ENCODE measurements at regions not wholly inside any gene's neighbourhood (a gene's known extent, or its start where the extent isn't known, plus 50 kb on each side); places are given as distances from the start of the nearest gene placed in this dataset.

DNA sequence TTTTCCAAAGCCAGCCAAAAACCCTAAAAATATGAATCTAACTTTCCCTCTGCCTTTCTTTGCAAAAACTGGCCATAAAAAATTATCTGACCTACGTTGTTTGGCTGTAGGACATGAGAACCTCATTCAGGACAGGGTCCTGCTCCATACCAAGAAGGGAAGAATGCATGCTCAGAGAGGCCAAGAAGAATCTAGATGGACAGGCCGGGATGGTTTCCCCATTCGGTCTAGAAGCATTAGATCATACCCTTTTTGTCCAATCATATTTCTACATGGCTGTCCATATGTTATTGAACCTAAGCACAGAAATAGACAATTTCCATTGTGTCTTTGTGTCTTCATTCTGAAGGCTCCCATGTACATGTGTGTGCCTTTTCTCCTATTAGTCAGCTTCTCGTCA lies 2120.4 kb upstream of the PIK3C3 start:
- TF ChIP-seq, protein P1, sequence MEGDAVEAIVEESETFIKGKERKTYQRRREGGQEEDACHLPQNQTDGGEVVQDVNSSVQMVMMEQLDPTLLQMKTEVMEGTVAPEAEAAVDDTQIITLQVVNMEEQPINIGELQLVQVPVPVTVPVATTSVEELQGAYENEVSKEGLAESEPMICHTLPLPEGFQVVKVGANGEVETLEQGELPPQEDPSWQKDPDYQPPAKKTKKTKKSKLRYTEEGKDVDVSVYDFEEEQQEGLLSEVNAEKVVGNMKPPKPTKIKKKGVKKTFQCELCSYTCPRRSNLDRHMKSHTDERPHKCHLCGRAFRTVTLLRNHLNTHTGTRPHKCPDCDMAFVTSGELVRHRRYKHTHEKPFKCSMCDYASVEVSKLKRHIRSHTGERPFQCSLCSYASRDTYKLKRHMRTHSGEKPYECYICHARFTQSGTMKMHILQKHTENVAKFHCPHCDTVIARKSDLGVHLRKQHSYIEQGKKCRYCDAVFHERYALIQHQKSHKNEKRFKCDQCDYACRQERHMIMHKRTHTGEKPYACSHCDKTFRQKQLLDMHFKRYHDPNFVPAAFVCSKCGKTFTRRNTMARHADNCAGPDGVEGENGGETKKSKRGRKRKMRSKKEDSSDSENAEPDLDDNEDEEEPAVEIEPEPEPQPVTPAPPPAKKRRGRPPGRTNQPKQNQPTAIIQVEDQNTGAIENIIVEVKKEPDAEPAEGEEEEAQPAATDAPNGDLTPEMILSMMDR (IDR thresholded peaks at IDR 0.05): no peak
- no peak for TF ChIP-seq POLR2A (IDR thresholded peaks at IDR 0.05)

Data from Peyer's patch (tissue), 4 donors.